Parathyroid adenoma (tissue), 2 donors: ENCODE measurements at regions not wholly inside any gene's neighbourhood (a gene's known extent, or its start where the extent isn't known, plus 50 kb on each side); places are given as distances from the start of the nearest gene placed in this dataset.
"Not testable (repeated sequence)": the region's sequence is repeated elsewhere in the genome, so short reads cannot be mapped to it uniquely, and the experiment has no call there.

Experiments used
- H2AFZ ChIP-seq: fragments of 300-600 bp; sonication (generic); one replicate; pipeline ENCODE4 v1.7.0; 2017; ENCODE audit warnings: antibody characterized with exemption, mild to moderate bottlenecking
- H3K27ac ChIP-seq: fragments of 300-600 bp; sonication (generic); one replicate; pipeline ENCODE4 v1.7.0; 2017
- H3K27me3 ChIP-seq: fragments of 300-600 bp; sonication (generic); one replicate; pipeline ENCODE4 v1.7.0; 2017; ENCODE audit warnings: low read length; ENCODE audit not compliant: control insufficient read depth, insufficient read depth
- H3K36me3 ChIP-seq: fragments of 300-600 bp; sonication (generic); one replicate; pipeline ENCODE4 v1.7.0; 2017; ENCODE audit warnings: low read length; ENCODE audit not compliant: control insufficient read depth, insufficient read depth
- H3K4me1 ChIP-seq: fragments of 300-600 bp; sonication (generic); one replicate; pipeline ENCODE4 v1.7.0; 2017; ENCODE audit warnings: control low read depth
- H3K4me2 ChIP-seq: fragments of 300-600 bp; sonication (generic); one replicate; pipeline ENCODE4 v1.7.0; 2017; ENCODE audit warnings: low read length
- H3K4me3 ChIP-seq: fragments of 300-600 bp; sonication (generic); one replicate; pipeline ENCODE4 v1.7.0; 2017; ENCODE audit warnings: low read depth, low read length
- H3K79me2 ChIP-seq: fragments of 300-600 bp; sonication (generic); one replicate; pipeline ENCODE4 v1.7.0; 2017; ENCODE audit warnings: control low read depth
- H3K9ac ChIP-seq: fragments of 300-600 bp; sonication (generic); one replicate; pipeline ENCODE4 v1.7.0; 2017; ENCODE audit warnings: mild to moderate bottlenecking
- H3K9me3 ChIP-seq: fragments of 300-600 bp; sonication (generic); one replicate; pipeline ENCODE4 v1.7.0; 2017; ENCODE audit warnings: low read length; ENCODE audit not compliant: control insufficient read depth
- TF ChIP-seq, protein P1 (sequence below): fragments of 300-600 bp; sonication (generic); IDR thresholded peaks from one replicate; pipeline ENCODE4 v1.7.0; 2017; ENCODE audit warnings: antibody characterized with exemption, mild to moderate bottlenecking
- donor health status: primary hyperparathyroidism.

DNA sequence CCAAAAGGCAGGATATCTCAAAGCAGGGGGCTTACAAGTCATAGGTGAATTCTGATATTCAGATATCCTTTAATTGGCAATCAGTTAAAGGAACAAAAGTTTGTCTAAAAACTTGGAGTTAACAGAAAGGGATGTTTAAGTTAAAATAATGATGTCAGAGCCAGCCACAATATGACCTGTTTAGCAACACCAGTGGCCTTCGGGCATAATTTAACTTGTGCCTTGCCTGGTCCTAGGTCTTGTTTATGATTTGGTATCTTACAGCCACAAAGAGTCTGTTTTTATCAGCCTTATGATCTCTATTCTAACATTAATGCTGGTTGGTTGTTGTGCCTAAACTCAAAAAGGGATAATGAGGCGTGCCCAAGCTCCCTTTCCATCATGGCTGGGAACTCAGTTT lies 252.9 kb downstream of the RNF152 start:
- no peak overlapping the region for H3K9ac ChIP-seq
- no peaks in the 10 kb centered on the region for H3K79me2 ChIP-seq
- H3K27ac ChIP-seq = no peak overlapping the region
- no peak overlapping the region for H3K4me3 ChIP-seq
- no peak overlapping the region for H3K4me2 ChIP-seq
- H3K36me3 ChIP-seq = no peaks in the 10 kb centered on the region
- H3K27me3 ChIP-seq = no peaks in the 10 kb centered on the region
- H3K9me3 ChIP-seq = no peaks in the 10 kb centered on the region
- H3K4me1 ChIP-seq = no peaks in the 10 kb centered on the region
- no peak overlapping the region for H2AFZ ChIP-seq
- TF ChIP-seq, protein P1, sequence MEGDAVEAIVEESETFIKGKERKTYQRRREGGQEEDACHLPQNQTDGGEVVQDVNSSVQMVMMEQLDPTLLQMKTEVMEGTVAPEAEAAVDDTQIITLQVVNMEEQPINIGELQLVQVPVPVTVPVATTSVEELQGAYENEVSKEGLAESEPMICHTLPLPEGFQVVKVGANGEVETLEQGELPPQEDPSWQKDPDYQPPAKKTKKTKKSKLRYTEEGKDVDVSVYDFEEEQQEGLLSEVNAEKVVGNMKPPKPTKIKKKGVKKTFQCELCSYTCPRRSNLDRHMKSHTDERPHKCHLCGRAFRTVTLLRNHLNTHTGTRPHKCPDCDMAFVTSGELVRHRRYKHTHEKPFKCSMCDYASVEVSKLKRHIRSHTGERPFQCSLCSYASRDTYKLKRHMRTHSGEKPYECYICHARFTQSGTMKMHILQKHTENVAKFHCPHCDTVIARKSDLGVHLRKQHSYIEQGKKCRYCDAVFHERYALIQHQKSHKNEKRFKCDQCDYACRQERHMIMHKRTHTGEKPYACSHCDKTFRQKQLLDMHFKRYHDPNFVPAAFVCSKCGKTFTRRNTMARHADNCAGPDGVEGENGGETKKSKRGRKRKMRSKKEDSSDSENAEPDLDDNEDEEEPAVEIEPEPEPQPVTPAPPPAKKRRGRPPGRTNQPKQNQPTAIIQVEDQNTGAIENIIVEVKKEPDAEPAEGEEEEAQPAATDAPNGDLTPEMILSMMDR = no peak

DNA sequence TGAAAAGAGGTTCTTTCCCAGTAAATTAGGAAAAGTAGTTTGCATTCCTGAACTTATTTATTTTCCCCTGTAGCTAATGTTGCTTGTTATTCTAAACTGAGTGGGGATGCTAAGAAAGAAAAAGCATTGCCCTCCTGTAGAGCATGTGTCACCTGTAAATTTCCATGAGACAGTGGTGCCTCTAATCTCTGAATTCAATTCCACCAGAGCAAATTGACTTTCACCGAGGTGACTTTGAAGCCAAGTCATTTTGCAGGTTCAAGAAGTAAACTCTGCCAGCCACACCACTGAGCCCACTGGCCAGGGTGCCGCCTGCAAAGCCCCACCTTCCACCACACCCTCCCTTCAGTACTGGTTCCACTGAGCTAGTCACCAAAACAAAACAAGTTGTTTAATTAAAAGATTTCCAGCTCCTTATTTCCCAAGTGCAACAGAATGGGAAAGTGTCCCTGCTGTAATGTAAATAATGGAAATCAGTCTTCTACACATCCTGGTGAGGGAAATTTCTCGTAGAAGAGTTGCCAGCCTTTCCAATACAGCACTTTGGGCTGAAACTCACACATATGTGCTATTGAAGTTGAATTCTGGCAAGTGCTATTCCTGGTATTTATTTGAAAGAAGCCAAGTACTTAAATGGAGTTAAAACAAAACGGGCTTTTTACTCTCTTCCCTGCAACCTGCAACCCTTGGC lies 254.8 kb downstream of the RNF152 start:
- H3K27ac ChIP-seq = no peak overlapping the region
- H3K9ac ChIP-seq = no peak overlapping the region

DNA sequence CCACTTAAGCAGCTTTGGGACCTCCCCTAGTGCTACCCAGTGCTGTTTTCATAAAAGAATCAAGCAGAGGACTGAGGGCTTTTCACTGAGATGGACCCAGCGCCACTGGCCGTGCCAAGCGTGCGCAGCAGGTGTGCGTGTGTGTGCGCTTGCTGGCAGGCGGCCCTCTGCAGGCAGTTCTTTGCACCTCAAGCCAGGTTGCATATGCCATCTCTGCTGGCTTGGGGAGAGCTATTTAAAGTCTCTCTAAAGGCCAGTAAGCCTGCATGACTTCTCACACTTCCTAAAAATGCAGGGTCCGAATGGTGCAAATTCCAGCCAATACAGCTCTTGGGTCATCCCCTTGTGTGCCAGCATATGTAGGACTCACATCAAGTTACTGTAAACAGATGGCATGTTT lies 255.5 kb downstream of the RNF152 start:
- Histone ChIP-seq H3K27ac (no peak overlapping the region), H2AFZ (no peak overlapping the region), H3K9me3 (no peaks in the 10 kb centered on the region), H3K4me3 (no peak overlapping the region), H3K9ac (no peak overlapping the region), H3K4me2 (no peak overlapping the region), H3K79me2 (no peaks in the 10 kb centered on the region), H3K36me3 (no peaks in the 10 kb centered on the region), H3K27me3 (no peaks in the 10 kb centered on the region), H3K4me1 (no peaks in the 10 kb centered on the region)
- TF ChIP-seq, protein P1 = no peak

More for the DNA sequence above, 254.8 kb downstream of the RNF152 start:
- Histone ChIP-seq H3K9me3 (no peaks in the 10 kb centered on the region), H2AFZ (peak overlapping the region; percentile 16), H3K27me3 (no peaks in the 10 kb centered on the region), H3K36me3 (no peaks in the 10 kb centered on the region), H3K4me3 (no peak overlapping the region), H3K4me2 (no peak overlapping the region), H3K79me2 (no peaks in the 10 kb centered on the region), H3K4me1 (no peaks in the 10 kb centered on the region)
- TF ChIP-seq, protein P1 = no peak

DNA sequence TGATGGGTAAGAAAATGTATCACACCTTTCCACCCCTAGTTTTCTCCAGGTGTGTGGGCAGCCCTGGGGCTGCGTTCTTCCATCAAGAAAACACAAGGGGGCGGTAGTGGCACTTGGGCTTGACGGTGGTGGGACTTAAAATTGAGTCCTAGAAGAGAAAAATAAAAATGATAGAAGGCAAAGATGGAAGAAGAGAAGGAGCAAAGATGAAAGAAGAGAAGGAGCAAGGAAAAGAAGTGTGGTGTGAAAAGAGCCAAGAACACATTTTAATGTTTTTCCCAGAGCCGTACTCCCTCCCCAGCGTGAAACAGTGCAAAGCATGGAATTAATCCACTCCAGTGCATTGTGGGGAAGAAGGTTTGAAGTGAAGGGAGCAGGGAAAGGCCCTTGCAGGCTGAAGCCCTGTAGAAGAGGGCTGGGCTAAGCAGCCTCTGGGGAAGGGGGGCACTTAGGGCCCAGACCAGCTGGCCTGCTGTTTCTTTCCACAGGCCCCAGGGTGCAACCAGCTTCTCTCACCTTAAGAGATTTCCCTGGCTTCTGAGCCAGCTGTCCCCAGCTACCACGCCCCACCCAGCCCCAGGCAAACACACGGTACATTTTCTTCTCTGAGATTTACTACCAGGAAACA lies 256.8 kb downstream of the RNF152 start:
- no peak overlapping the region for H3K4me2 ChIP-seq
- no peaks in the 10 kb centered on the region for H3K79me2 ChIP-seq
- H3K27ac ChIP-seq = no peak overlapping the region
- H3K9ac ChIP-seq = no peak overlapping the region
- H3K4me3 ChIP-seq = no peak overlapping the region
- H3K4me1 ChIP-seq = no peaks in the 10 kb centered on the region
- H3K36me3 ChIP-seq = no peaks in the 10 kb centered on the region
- TF ChIP-seq, protein P1 = peak; percentile 88
- H3K9me3 ChIP-seq = no peaks in the 10 kb centered on the region
- H3K27me3 ChIP-seq = no peaks in the 10 kb centered on the region
- H2AFZ ChIP-seq = peak overlapping the region; percentile 66

DNA sequence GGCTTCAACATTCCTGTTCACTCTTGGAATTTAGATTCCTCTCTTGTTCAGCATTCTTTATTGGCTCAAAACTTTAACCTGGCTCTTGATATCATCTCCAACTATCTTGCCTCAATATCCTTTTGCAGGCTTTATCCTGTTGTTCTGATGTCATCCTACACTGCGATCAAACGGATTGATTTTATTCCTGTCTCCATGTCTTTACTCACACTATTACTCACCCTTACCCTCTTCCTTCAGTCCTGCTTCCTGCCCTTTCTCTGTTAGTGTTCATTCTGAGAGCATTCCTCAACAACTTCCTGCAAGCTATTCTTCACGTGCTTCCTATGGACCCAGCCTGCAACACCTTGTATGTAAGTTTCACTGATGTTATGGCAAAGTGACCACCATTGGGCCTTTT lies 264.7 kb downstream of the RNF152 start:
- H3K27me3 ChIP-seq = no peaks in the 10 kb centered on the region
- no peak overlapping the region for H3K9ac ChIP-seq
- H3K79me2 ChIP-seq = no peaks in the 10 kb centered on the region
- H3K27ac ChIP-seq = no peak overlapping the region
- H3K36me3 ChIP-seq = no peaks in the 10 kb centered on the region
- no peak overlapping the region for H3K4me2 ChIP-seq
- TF ChIP-seq, protein P1 = no peak
- H3K4me3 ChIP-seq = no peak overlapping the region
- H3K4me1 ChIP-seq = no peaks in the 10 kb centered on the region
- H2AFZ ChIP-seq = no peak overlapping the region
- H3K9me3 ChIP-seq = no peaks in the 10 kb centered on the region

DNA sequence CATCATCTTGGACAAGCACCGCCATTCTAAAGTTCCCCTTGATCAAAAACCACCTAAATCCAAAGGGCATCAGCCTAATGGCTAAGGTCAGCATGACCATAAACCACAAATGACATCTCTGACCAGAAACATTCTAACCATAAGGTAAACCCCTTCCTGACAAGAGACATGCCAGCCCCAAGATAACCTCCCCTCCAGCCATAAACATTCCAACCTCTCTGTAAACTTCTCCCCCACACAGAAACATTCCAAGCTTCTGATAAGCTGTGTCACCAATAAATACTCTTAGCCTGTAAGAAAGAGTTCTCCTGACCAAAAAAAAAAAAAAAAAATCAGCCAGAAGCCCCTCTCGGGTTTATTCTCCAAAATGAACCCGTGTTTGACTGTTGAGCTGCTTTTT lies 268.2 kb downstream of the RNF152 start:
- not testable (repeated sequence) for H3K27ac ChIP-seq, H3K79me2 ChIP-seq, H3K4me3 ChIP-seq, H3K4me2 ChIP-seq, H3K9me3 ChIP-seq, H3K9ac ChIP-seq, H2AFZ ChIP-seq, H3K4me1 ChIP-seq, H3K27me3 ChIP-seq, H3K36me3 ChIP-seq
